ENCODE measurements at regions not wholly inside any gene's neighbourhood (a gene's known extent, or its start where the extent isn't known, plus 50 kb on each side); places are given as distances from the start of the nearest gene placed in this dataset.
"Not testable (repeated sequence)": the region's sequence is repeated elsewhere in the genome, so short reads cannot be mapped to it uniquely, and the experiment has no call there.

- DNase-seq (ENCODE audit: low spot score); intact Hi-C loops (cut with DNase I): not testable (repeated sequence)
Measured at GRCh38 chr21:7825627-7826026, 2695.8 kb upstream of the TPTE start.

- DNase-seq (ENCODE audit: low spot score); intact Hi-C loops (cut with DNase I): not testable (repeated sequence)
Measured at GRCh38 chr21:7826174-7826573, 2695.2 kb upstream of the TPTE start.

- intact Hi-C loops (cut with DNase I); DNase-seq (ENCODE audit: low spot score): not testable (repeated sequence)
Measured at GRCh38 chr21:7828260-7828659, 2693.1 kb upstream of the TPTE start.

DNA sequence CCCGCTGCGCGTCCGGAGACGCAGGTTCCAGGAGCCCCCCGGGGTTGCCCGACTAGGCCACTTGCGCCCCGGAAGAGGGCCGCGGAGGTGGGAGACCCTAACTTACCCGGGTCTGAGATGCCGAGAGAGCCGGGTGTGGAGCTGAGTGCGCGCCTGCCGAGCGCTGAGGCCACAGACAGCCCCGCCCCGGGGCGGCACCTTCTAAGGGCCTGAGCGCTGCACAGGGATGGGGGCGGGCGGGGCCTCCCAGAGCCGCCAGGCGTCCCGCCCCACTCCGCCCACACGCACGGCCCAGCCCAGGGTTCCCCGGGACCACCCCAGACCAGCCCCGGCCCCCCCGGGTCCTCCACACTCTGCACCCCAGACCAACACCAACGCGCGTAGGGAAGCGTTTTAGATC lies 2692.0 kb upstream of the TPTE start:
- DNase-seq (ENCODE audit: low spot score); intact Hi-C loops (cut with DNase I): not testable (repeated sequence)

- DNase-seq (ENCODE audit: low spot score), result not testable (repeated sequence)
Measured at GRCh38 chr21:7837315-7837714, 2684.1 kb upstream of the TPTE start.

DNA sequence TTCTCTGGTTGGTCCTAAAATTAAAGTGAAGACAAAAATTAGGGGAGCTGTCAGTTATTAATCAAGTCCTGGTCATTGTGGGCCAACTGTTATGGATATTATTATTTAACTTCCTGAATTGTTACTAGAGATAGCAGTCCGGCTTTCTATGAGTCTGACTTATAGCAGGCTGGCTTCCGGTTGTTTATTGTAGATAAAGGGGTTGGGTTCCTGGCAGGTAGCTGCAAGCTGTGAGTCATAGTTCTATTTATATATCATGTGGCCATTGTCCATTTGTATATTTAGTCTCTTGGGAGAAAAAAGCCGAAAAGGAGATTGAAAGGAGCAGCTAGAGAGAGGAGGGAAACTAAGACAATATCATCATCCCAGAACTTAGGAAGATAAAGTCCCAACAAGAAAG lies 2668.0 kb upstream of the TPTE start:
- DNase-seq (ENCODE audit: low spot score); intact Hi-C loops (cut with DNase I): not testable (repeated sequence)

More at GRCh38 chr21:7837315-7837714, 2684.1 kb upstream of the TPTE start:
- intact Hi-C loops (cut with DNase I), result not testable (repeated sequence)

- intact Hi-C loops (cut with DNase I); DNase-seq (ENCODE audit: low spot score): not testable (repeated sequence)
Measured at GRCh38 chr21:7853836-7854235, 2667.5 kb upstream of the TPTE start.
